AG04449 (cell line): ENCODE measurements at regions not wholly inside any gene's neighbourhood (a gene's known extent, or its start where the extent isn't known, plus 50 kb on each side); places are given as distances from the start of the nearest gene placed in this dataset.

Experiments
- CTCF ChIA-PET: fragments of 350-600 bp; formaldehyde crosslinking; extraction: SDS; loops from one replicate; lab custom pipeline; 2021; ENCODE audit warnings: antibody characterized with exemption; lab: Yijun Ruan, JAX
- POLR2A ChIA-PET: fragments of 400-600, 350-600 bp; formaldehyde crosslinking; extraction: SDS; loops from one replicate; lab custom pipeline; 2020; ENCODE audit warnings: antibody characterized with exemption, inconsistent platforms; lab: Yijun Ruan, JAX
- DNase-seq: peaks from one replicate; pipeline ENCODE4 v3.0.0-alpha.2; 2010; ENCODE audit warnings: low read depth, low spot score
- H3K4me3 ChIP-seq: 2 replicates; pipeline ENCODE4 v1.5.1; 2011; ENCODE audit warnings: low read depth, mild to moderate bottlenecking, control low read depth, low read length
- CTCF ChIP-seq: IDR thresholded peaks from one replicate; pipeline ENCODE4 v1.5.1; 2011; ENCODE audit warnings: mild to moderate bottlenecking, moderate library complexity, low read length, control low read depth, inconsistent platforms; ENCODE audit not compliant: insufficient read depth; ENCODE audit errors: missing control alignments

DNA sequence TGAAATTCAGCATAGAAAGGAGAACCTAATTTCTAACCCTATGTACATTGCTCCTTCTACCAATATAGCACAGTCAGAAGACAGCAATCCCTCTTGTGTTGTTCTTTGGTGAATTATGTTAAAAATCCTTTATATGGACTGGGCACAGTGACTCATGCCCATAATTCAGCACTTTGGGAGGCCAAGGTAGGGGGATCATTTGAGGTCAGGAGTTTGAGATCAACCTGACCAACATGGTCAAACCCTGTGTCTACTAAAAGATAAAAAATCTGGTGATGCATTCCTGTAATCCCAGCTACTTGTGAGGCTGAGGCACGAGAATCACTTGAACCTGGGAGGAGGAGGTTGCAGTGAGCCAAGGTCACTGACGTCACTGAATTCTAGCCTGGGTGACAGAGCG, 195.6 kb downstream of the TMX3 start:
- H3K4me3 ChIP-seq = no peak overlapping the region
- DNase-seq = no peak
- CTCF ChIA-PET = no interaction called here
- POLR2A ChIA-PET = no interaction called here
- TF ChIP-seq CTCF = no peak

- no peak overlapping the region for H3K4me3 ChIP-seq
- TF ChIP-seq CTCF = no peak
- ChIA-PET POLR2A (no interaction called here), CTCF (no interaction called here)
- DNase-seq = no peak
Observed at GRCh38 chr18:68509902-68510301, 205.0 kb downstream of the TMX3 start.

- ChIA-PET POLR2A (no interaction called here), CTCF (no interaction called here)
- no peak for TF ChIP-seq CTCF
- no peak overlapping the region for H3K4me3 ChIP-seq
- DNase-seq = no peak
Observed at GRCh38 chr18:68507781-68508180, 207.1 kb downstream of the TMX3 start.

DNA sequence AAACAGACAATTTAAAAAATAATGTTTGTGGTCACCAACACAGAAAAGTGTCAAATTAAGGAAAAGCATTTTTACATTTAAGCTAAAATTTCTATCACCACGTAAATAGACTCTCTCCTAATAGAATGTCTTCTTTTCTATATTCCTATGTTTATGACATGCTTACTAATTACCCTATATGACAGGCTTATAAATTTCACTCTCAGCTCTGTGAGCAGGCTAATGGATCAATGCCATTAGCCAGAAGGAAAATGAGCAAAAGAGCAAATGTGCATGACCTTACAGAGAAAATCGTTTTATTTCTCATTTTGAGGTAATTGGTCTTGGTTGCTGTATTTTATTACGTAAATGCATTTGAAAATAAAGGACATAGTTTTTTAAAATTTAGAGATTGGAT, 209.7 kb downstream of the TMX3 start:
- H3K4me3 ChIP-seq = no peak overlapping the region
- TF ChIP-seq CTCF = no peak
- POLR2A ChIA-PET = no interaction called here
- DNase-seq = no peak
- CTCF ChIA-PET = interaction anchor here (1.5 kb wide), 1 partner anchor 10 kb away, joined by 4 read pairs; no protein-coding TSS in a partner anchor

DNA sequence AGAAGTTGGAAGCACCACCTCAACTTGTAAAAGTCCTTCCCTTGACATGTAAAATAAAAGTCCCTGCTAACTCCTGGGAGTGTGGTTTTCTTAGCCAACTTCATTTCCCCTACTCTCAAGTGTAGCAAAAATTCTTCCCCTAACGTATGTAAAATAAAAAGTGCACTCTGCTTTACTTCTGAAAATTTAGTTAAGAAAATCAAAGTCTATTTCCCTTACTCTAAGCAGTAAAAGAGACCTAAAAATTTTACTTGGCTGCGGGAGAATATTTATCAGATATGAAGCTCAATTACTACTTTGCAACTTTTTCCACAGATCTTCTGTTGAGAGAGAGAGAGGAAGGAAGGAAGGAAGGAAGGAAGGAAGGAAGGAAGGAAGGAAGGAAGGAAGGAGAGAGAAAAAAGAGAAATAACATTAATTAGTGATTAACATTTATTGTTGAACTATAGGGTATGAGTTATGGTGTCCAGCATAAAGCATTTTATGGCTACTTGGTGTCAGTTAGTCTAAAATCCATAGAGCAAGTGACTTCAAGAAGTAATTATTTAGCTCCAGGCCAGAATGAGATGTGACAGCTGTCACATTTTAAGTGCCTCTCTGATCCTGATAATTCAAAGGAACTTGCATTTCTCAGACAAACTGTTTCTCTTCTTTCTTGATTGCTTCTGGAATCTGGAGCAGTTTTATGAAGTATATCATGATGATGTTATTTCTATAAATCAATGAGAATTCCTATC, 210.3 kb downstream of the TMX3 start:
- ChIA-PET POLR2A (no interaction called here), CTCF (interaction anchor here (1.5 kb wide), 1 partner anchor 11 kb away, joined by 4 read pairs; no protein-coding TSS in a partner anchor)
- H3K4me3 ChIP-seq = no peak overlapping the region
- no peak for TF ChIP-seq CTCF
- no peak for DNase-seq

GRCh38 chr18:68500556-68500955, 214.4 kb downstream of the TMX3 start:
- no peak overlapping the region for H3K4me3 ChIP-seq
- ChIA-PET CTCF (no interaction called here), POLR2A (no interaction called here)
- no peak for TF ChIP-seq CTCF
- DNase-seq = no peak
